BLaER1 treated with 17β-estradiol and CSF1 and Interleukin-3, amounts not matched to agents 10 nM and 100 nM (cell line): ENCODE measurements at regions not wholly inside any gene's neighbourhood (a gene's known extent, or its start where the extent isn't known, plus 50 kb on each side); places are given as distances from the start of the nearest gene placed in this dataset.
"Not testable (repeated sequence)": the region's sequence is repeated elsewhere in the genome, so short reads cannot be mapped to it uniquely, and the experiment has no call there.

Source experiments
- H3K27ac ChIP-seq, 11 experiments: shearing (Covaris generic); formaldehyde crosslinking; 2 replicates each; pipeline ENCODE4 v1.8.1; 2022
- H3K27me3 ChIP-seq, 11 experiments: shearing (Covaris generic); formaldehyde crosslinking; 2 replicates each; pipeline ENCODE4 v1.8.1; 2022
- H3K36me3 ChIP-seq, 11 experiments: shearing (Covaris generic); formaldehyde crosslinking; 2 replicates each; pipeline ENCODE4 v1.8.1; 2022
- H3K4me1 ChIP-seq, 10 experiments: shearing (Covaris generic); formaldehyde crosslinking; 2 replicates each; pipeline ENCODE4 v1.8.1; 2022
- H3K4me2 ChIP-seq, 11 experiments: shearing (Covaris generic); formaldehyde crosslinking; 2 replicates each; pipeline ENCODE4 v1.8.1; 2022
- H3K4me3 ChIP-seq, 10 experiments: shearing (Covaris generic); formaldehyde crosslinking; 2 replicates each; pipeline ENCODE4 v1.8.1; 2022
- H3K9ac ChIP-seq, 11 experiments: shearing (Covaris generic); formaldehyde crosslinking; 2 replicates each; pipeline ENCODE4 v1.8.1; 2022
- H3K9me3 ChIP-seq, 11 experiments: shearing (Covaris generic); formaldehyde crosslinking; replicated peaks in 1 of 11; 2 replicates each; pipeline ENCODE4 v1.8.1; 2022
- H4K20me1 ChIP-seq, 11 experiments: shearing (Covaris generic); formaldehyde crosslinking; 2 replicates each; pipeline ENCODE4 v1.8.1; 2022
- Cebpa-rat ChIP-seq, 11 experiments: shearing (Covaris generic); IDR thresholded peaks; 2 replicates each; pipeline ENCODE4 v1.8.1; 2022

DNA sequence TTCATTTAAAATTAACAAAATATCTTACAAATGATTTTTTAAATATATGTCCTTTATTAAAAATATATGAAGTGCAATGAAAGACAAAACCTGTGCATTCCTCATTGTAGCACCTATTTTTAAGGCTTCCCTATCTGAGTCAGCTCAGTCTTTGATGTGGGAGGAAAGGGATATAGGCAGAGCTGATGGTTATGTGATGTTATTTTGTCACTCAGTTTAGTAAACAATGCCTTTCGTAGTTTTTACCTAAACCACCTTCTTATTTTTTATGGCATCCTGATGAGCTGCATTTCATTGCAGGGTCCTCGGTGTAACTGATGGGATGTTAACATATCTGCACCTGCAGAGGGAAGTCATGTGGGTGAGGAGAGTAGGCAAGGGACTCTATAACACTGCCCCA is 58.9 kb upstream of the FRMD6 start:
- Histone ChIP-seq H3K36me3 (no peaks in the 10 kb centered on the region), H3K4me2 (peak overlapping the region in 3 of 11 experiments; percentile 10 to 16 (median 13); a peak in 2 of 22 replicates), H3K27me3 (no peaks in the 10 kb centered on the region; a peak in 1 of 22 replicates), H3K4me1 (peaks cover 0 to 11% (median 7%) of the 10 kb centered on the region in 10 experiments; a peak in 8 of 20 replicates), H3K4me3 (no peak overlapping the region), H3K9ac (no peak overlapping the region), H4K20me1 (no peaks in the 10 kb centered on the region), H3K27ac (no peak overlapping the region), H3K9me3 (no peaks in the 10 kb centered on the region)
- TF ChIP-seq Cebpa-rat (IDR thresholded peaks at IDR 0.05): no peak

DNA sequence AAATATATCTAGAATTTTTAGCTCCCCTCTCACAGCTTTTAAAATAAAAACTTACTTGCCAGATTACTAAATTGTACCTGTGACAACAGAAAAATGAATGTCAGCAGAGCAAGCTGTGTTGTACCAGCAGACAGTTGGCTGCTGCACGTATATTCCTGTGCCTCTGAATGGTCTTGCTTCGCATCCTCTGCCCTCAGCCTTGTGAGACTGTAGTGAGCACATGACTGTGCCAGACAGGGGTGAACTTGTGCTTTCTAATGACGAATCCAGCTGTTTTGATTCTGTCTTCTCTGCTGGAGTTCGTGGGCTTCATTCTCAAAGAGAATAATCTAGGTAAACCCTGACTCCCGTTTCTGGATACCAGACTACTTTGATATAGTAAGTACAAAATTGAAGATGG is 58.3 kb upstream of the FRMD6 start:
- Histone ChIP-seq H3K4me2 (no peak overlapping the region; a peak in 2 of 22 replicates), H3K27me3 (no peaks in the 10 kb centered on the region; a peak in 1 of 22 replicates)

GRCh38 chr14:51595881-51596455 is 55.7 kb upstream of the FRMD6 start:
- H3K27ac ChIP-seq: no peak overlapping the region
- TF ChIP-seq Cebpa-rat (IDR thresholded peaks at IDR 0.05): no peak

More for the DNA sequence above, 58.3 kb upstream of the FRMD6 start:
- no peak overlapping the region for H3K27ac ChIP-seq
- no peak overlapping the region for H3K4me3 ChIP-seq
- peaks cover 0 to 11% (median 7%) of the 10 kb centered on the region in 10 experiments; a peak in 8 of 20 replicates for H3K4me1 ChIP-seq
- H3K9ac ChIP-seq: no peak overlapping the region
- no peaks in the 10 kb centered on the region for H3K36me3 ChIP-seq
- no peak for TF ChIP-seq Cebpa-rat (IDR thresholded peaks at IDR 0.05)
- H4K20me1 ChIP-seq: no peaks in the 10 kb centered on the region
- H3K9me3 ChIP-seq: no peaks in the 10 kb centered on the region

DNA sequence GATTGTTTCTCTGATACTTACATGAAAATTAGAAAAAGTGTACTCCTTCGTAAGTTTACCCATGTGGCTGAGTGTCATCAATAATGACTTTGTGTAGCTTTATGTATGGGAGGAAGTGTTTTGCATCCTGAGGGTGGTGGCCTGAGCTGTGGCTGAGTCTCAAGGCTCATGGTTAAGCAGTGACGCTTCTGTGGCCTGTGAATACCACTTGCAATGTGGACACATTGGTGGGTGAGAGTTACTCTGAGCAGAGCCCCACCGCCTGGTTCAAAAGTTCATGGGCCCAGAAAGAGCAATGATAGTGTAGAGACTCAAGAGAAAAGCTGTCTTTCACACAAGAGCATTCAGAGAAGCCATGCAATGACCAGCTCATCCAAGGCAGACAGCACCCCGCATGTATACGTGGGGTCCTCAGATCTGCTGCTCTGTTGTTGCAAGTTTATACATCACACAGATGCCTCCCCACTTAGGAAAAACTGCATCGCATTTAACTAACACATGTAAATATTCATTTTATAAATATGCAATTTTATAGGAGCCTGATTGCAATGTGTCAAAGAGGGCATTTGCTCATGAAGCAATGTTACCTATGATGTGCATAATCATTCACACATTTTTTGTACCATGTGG is 55.1 kb upstream of the FRMD6 start:
- Histone ChIP-seq H3K36me3 (no peaks in the 10 kb centered on the region), H3K9me3 (no peaks in the 10 kb centered on the region), H3K27me3 (no peaks in the 10 kb centered on the region; a peak in 1 of 22 replicates), H4K20me1 (no peaks in the 10 kb centered on the region), H3K4me2 (no peak overlapping the region), H3K4me1 (peaks cover 0 to 11% (median 7%) of the 10 kb centered on the region in 10 experiments; a peak in 8 of 20 replicates), H3K9ac (no peak overlapping the region), H3K27ac (no peak overlapping the region), H3K4me3 (no peak overlapping the region)
- no peak for TF ChIP-seq Cebpa-rat (IDR thresholded peaks at IDR 0.05)

More at GRCh38 chr14:51595881-51596455, 55.7 kb upstream of the FRMD6 start:
- Histone ChIP-seq H3K9ac (no peak overlapping the region), H3K27me3 (no peaks in the 10 kb centered on the region; a peak in 1 of 22 replicates), H3K4me1 (peaks cover 0 to 11% (median 7%) of the 10 kb centered on the region in 10 experiments; a peak in 8 of 20 replicates), H3K36me3 (no peaks in the 10 kb centered on the region), H4K20me1 (no peaks in the 10 kb centered on the region), H3K4me2 (no peak overlapping the region), H3K4me3 (no peak overlapping the region), H3K9me3 (no peaks in the 10 kb centered on the region)

GRCh38 chr14:51597261-51598001 is 54.3 kb upstream of the FRMD6 start:
- no peak for TF ChIP-seq Cebpa-rat (IDR thresholded peaks at IDR 0.05)
- peaks cover 0 to 11% (median 7%) of the 10 kb centered on the region in 10 experiments; a peak in 8 of 20 replicates for H3K4me1 ChIP-seq
- H3K36me3 ChIP-seq: no peaks in the 10 kb centered on the region
- no peak overlapping the region for H3K4me2 ChIP-seq
- H3K9me3 ChIP-seq: no peaks in the 10 kb centered on the region
- H3K27me3 ChIP-seq: no peaks in the 10 kb centered on the region; a peak in 1 of 22 replicates
- H3K27ac ChIP-seq: no peak overlapping the region
- no peak overlapping the region for H3K9ac ChIP-seq
- H4K20me1 ChIP-seq: no peaks in the 10 kb centered on the region
- H3K4me3 ChIP-seq: no peak overlapping the region

- H4K20me1 ChIP-seq, H3K9me3 ChIP-seq, H3K4me3 ChIP-seq, H3K4me2 ChIP-seq, H3K9ac ChIP-seq, H3K4me1 ChIP-seq, H3K27ac ChIP-seq, H3K36me3 ChIP-seq, H3K27me3 ChIP-seq: not testable (repeated sequence)
Measured at GRCh38 chr14:51598924-51599600, 52.6 kb upstream of the FRMD6 start.

GRCh38 chr14:51600658-51601057 is 51.1 kb upstream of the FRMD6 start:
- no peaks in the 10 kb centered on the region for H3K9me3 ChIP-seq
- no peaks in the 10 kb centered on the region for H3K27me3 ChIP-seq
- no peak overlapping the region for H3K27ac ChIP-seq
- no peaks in the 10 kb centered on the region for H4K20me1 ChIP-seq
- H3K4me1 ChIP-seq: no peaks in the 10 kb centered on the region
- TF ChIP-seq Cebpa-rat (IDR thresholded peaks at IDR 0.05): no peak
- no peak overlapping the region for H3K9ac ChIP-seq
- H3K4me3 ChIP-seq: no peak overlapping the region
- H3K36me3 ChIP-seq: no peaks in the 10 kb centered on the region
- no peak overlapping the region for H3K4me2 ChIP-seq
